ENCODE measurements at regions not wholly inside any gene's neighbourhood (a gene's known extent, or its start where the extent isn't known, plus 50 kb on each side); places are given as distances from the start of the nearest gene placed in this dataset.

DNA sequence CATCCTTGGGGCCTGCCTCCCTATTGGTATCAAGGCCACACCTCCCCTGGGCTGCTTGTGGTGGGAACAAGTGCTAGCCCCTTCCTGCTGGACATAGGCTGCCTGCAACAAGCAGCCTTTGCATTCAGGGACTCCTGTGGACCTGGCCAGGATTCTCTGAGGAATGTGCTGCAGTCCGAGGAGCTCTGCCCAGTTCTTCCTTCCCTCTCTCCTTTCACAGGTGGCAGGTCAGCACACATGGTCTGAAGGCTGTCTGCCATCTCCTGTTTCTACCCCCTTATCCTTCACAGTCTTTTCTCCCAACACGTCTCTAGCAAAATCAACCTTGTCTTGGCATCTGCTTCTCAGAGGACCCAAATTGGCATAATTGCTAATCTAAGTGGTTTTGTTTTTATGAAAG lies 97.0 kb upstream of the LIPC start:
- 81 to 92% methylated on average over 2 of the region's 2 CpGs for WGBS, 2 donors

GRCh38 chr15:58336161-58336560 lies 95.6 kb upstream of the LIPC start:
- intact Hi-C loops (cut with DNase I; ENCODE audit: low total_unique reads) = no loop called here
- WGBS, 2 donors = 84 to 89% methylated on average over 3 of the region's 3 CpGs

More for the DNA sequence above, 97.0 kb upstream of the LIPC start:
- no peak overlapping the region for H3K4me3 ChIP-seq (ENCODE audit: low read depth, poor library complexity, severe bottlenecking)
- intact Hi-C loops (cut with DNase I; ENCODE audit: low total_unique reads) = no loop called here
- no peak for DNase-seq (ENCODE audit: low spot score in 2 of 2)
- TF ChIP-seq, protein P1, sequence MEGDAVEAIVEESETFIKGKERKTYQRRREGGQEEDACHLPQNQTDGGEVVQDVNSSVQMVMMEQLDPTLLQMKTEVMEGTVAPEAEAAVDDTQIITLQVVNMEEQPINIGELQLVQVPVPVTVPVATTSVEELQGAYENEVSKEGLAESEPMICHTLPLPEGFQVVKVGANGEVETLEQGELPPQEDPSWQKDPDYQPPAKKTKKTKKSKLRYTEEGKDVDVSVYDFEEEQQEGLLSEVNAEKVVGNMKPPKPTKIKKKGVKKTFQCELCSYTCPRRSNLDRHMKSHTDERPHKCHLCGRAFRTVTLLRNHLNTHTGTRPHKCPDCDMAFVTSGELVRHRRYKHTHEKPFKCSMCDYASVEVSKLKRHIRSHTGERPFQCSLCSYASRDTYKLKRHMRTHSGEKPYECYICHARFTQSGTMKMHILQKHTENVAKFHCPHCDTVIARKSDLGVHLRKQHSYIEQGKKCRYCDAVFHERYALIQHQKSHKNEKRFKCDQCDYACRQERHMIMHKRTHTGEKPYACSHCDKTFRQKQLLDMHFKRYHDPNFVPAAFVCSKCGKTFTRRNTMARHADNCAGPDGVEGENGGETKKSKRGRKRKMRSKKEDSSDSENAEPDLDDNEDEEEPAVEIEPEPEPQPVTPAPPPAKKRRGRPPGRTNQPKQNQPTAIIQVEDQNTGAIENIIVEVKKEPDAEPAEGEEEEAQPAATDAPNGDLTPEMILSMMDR (IDR thresholded peaks at IDR 0.05) = no peak
- no peak for TF ChIP-seq POLR2A (IDR thresholded peaks at IDR 0.05)

DNA sequence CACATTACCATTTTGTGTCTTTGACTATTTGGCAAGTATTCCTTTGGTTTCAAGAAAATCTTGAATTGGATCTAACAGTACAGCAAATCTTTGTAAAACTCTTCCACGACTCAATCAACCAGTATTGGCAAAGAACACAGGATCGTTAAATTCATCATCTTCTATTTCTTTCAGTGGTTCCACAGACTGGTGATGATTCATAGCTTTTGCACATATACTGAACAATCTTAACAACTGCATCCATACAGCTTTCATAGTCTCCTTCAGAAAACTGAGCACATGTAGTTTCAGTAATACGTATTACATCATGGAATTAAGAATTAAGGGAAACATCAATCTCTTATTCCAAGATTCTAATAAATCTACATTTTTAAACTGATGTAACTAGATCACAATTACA lies 91.6 kb upstream of the LIPC start:
- no peak overlapping the region for H3K4me3 ChIP-seq (ENCODE audit: low read depth, poor library complexity, severe bottlenecking)
- no peak for TF ChIP-seq POLR2A (IDR thresholded peaks at IDR 0.05)
- TF ChIP-seq, protein P1 (IDR thresholded peaks at IDR 0.05) = no peak
- intact Hi-C loops (cut with DNase I; ENCODE audit: low total_unique reads) = no loop called here
- WGBS, 2 donors = 53% methylated on average over 3 of the region's 3 CpGs
- no peak for DNase-seq (ENCODE audit: low spot score in 2 of 2)

More at GRCh38 chr15:58336161-58336560, 95.6 kb upstream of the LIPC start:
- no peak for DNase-seq (ENCODE audit: low spot score in 2 of 2)
- TF ChIP-seq, protein P1 (IDR thresholded peaks at IDR 0.05) = no peak
- no peak for TF ChIP-seq POLR2A (IDR thresholded peaks at IDR 0.05)
- H3K4me3 ChIP-seq (ENCODE audit: low read depth, poor library complexity, severe bottlenecking) = no peak overlapping the region

DNA sequence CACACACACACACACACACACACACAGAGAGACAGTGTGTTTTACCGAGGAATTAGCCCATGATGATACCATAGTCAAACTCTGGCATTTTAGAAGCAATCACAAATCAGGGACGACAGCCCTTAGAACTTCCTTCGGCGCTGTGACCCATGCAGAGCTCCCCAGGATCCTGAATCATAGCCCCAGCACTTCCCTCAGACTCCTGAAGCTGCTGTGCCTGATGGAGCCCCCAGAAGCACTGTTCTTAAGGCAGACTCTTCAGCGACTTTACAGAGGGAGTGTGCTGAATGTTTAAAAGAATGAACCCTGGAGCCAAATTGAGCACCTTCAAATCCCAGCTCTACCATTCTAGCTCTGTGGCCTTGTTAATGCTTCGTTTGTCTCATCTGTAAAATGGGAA lies 89.3 kb upstream of the LIPC start:
- no peak overlapping the region for H3K4me3 ChIP-seq (ENCODE audit: low read depth, poor library complexity, severe bottlenecking)
- 85 to 91% methylated on average over 6 of the region's 6 CpGs for WGBS, 2 donors
- TF ChIP-seq POLR2A (IDR thresholded peaks at IDR 0.05) = no peak
- TF ChIP-seq, protein P1 (IDR thresholded peaks at IDR 0.05) = no peak
- intact Hi-C loops (cut with DNase I; ENCODE audit: low total_unique reads) = no loop called here
- no peak for DNase-seq (ENCODE audit: low spot score in 2 of 2)

DNA sequence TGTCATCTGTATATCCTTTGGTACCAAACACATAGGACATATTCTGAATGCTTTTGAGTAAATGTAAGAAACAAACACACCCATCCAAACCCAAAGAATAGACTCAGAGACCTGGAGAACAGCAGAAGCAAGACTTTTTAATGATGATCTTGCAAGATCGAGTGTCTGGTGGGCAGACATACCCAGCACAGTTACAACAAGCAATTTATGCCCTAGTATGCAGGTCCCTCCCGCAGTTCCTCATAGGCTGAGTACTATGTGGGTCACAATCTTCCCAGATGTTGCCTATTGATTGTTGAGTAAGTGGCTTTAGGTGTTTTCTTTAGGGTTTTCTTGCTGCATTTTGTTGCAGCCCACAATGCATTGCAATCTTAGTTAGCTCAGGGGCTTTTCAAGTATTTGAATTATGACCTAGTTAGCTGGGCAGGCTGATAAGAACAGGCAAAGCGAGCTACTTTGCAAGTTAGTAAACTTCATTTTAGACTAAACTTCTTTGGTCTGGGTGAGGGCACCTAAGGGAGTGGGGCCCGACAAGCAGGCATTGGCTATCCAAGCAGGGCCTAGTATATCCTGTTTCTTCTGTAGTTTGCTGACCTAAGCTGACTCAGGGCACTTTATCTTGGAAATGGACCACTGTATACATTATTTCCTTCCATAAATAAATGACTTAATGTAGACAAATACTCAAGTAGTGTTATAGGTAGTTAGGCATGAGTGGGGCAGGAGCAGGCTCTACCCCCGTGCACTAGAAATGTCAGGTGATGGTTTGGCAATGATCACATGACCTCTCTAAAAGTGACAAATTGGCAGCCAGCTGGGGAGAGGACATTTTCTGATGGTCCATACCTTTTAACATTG lies 87.3 kb upstream of the LIPC start:
- intact Hi-C loops (cut with DNase I; ENCODE audit: low total_unique reads) = no loop called here
- TF ChIP-seq, protein P1 (IDR thresholded peaks at IDR 0.05) = no peak
- TF ChIP-seq POLR2A (IDR thresholded peaks at IDR 0.05) = no peak
- no peak overlapping the region for H3K4me3 ChIP-seq (ENCODE audit: low read depth, poor library complexity, severe bottlenecking)
- no peak for DNase-seq (ENCODE audit: low spot score in 2 of 2)
- 88 to 90% methylated on average over 5 of the region's 5 CpGs for WGBS, 2 donors
